ENCODE measurements at regions not wholly inside any gene's neighbourhood (a gene's known extent, or its start where the extent isn't known, plus 50 kb on each side); places are given as distances from the start of the nearest gene placed in this dataset.
"Not testable (repeated sequence)": the region's sequence is repeated elsewhere in the genome, so short reads cannot be mapped to it uniquely, and the experiment has no call there.

DNA sequence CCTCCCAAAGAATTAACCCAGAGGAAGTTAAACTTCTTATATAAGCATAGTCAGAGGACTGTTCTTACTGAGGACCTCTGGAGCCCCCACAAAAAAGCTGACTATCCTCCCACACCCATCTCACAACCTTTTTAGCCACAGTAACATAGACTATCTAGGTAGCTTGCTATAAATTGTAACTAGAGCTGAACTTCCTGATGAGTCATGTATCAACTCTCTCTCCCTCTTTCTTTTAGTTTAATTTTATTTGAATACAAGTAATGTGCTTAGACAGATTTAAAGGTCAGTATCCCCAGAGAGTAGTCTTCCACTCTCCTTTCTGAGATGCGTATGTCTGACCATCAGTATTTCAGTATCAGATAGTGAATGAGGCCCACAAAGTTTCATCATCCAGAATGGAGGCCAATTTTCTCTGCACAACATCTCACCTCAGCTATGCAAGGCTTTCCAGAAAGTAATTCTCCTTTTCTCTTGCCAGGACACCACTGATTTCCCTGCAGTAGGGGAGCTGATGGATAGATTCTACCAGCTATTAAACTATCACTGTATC is 104.0 kb upstream of the MYRIP start:
- intact Hi-C loops (cut with DNase I) = loop anchor here in 8 of 10 donors (5.0 to 10.0 kb wide), 5 partner anchors 287 to 612 kb away; no protein-coding TSS in a partner anchor
- no peaks in the 10 kb centered on the region for H3K9me3 ChIP-seq
- TF ChIP-seq, protein P1, sequence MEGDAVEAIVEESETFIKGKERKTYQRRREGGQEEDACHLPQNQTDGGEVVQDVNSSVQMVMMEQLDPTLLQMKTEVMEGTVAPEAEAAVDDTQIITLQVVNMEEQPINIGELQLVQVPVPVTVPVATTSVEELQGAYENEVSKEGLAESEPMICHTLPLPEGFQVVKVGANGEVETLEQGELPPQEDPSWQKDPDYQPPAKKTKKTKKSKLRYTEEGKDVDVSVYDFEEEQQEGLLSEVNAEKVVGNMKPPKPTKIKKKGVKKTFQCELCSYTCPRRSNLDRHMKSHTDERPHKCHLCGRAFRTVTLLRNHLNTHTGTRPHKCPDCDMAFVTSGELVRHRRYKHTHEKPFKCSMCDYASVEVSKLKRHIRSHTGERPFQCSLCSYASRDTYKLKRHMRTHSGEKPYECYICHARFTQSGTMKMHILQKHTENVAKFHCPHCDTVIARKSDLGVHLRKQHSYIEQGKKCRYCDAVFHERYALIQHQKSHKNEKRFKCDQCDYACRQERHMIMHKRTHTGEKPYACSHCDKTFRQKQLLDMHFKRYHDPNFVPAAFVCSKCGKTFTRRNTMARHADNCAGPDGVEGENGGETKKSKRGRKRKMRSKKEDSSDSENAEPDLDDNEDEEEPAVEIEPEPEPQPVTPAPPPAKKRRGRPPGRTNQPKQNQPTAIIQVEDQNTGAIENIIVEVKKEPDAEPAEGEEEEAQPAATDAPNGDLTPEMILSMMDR (IDR thresholded peaks at IDR 0.05) = no peak
- 82 to 90% methylated on average over 1 of the region's 1 CpG for WGBS, 2 donors
- no peak overlapping the region for H3K4me3 ChIP-seq
- ATAC-seq (no peak), DNase-seq (no peak)
- no peak overlapping the region for H3K27ac ChIP-seq
- no peaks in the 10 kb centered on the region for H3K27me3 ChIP-seq
- no peaks in the 10 kb centered on the region for H3K4me1 ChIP-seq
- no peaks in the 10 kb centered on the region for H3K36me3 ChIP-seq

DNA sequence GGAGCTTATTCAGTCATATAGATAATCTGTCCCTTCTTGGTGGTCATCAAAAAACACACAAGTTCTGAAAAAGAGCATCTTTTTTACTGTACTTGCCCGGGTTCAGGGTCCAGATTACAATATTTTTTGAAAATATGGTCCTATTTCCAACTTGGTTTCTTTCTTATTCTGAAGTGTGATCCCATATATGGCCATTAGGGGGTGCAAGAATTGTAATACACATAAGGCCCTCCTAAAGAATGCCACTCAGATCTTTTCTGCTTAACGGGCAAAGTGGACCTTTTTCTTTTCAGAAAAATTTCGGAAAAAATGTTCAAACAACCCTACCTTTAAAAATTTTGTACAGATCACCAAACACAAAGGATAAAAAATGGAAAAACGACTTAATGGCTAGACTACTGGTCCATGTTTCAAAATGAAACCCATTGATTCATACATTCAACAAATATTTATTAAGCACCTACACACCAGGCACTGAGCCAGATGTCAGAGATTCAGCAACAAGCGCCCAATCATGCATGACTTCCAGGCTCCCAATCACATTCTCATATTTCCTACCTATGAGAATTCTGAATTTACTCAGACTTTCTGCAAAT is 102.0 kb upstream of the MYRIP start:
- H3K27me3 ChIP-seq = no peaks in the 10 kb centered on the region
- H3K36me3 ChIP-seq = no peaks in the 10 kb centered on the region
- no peaks in the 10 kb centered on the region for H3K4me1 ChIP-seq
- no peak overlapping the region for H3K4me3 ChIP-seq
- no peak overlapping the region for H3K27ac ChIP-seq
- DNase-seq (no peak), ATAC-seq (peak in 1 of 8 donors; percentile 39)
- 15 to 17% methylated on average over 5 of the region's 5 CpGs for WGBS, 2 donors
- TF ChIP-seq, protein P1 (IDR thresholded peaks at IDR 0.05) = peak; percentile 32 to 78 (median 72)
- H3K9me3 ChIP-seq = no peaks in the 10 kb centered on the region
- intact Hi-C loops (cut with DNase I) = loop anchor here in 8 of 10 donors (2.0 to 10.0 kb wide), 6 partner anchors 285 to 610 kb away; no protein-coding TSS in a partner anchor

DNA sequence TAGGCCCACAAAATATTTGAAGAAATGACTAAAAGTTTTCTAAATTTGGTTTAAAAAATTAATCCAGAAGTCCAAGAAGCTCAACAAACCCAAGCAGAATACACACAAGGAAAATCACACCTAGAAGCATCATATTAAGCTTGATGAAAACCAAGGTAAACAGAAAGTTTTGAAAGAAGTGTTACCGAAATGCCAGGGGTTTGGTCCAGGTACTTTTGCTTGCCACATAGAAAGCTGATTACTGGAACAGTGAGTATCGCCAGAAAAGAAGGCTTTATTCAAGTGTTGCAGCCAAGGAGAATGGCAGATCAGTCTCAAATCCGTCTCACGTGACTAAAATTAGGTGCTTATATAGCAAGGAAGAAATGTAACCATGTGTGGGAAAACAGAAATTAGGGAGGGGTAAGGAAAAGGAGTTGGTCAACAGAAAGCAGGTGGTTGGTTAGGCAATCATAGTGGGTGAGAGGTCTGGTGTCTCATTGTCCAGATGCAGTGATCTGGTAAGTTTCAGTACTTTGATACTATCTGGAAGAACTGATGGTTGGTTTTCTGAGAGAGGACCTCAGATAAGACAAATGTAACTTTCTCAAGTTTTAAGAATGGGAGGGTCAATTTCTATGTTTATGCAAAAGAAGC is 96.9 kb upstream of the MYRIP start:
- no peaks in the 10 kb centered on the region for H3K9me3 ChIP-seq
- no peak overlapping the region for H3K27ac ChIP-seq
- ATAC-seq (no peak), DNase-seq (no peak)
- no peaks in the 10 kb centered on the region for H3K27me3 ChIP-seq
- TF ChIP-seq, protein P1 (IDR thresholded peaks at IDR 0.05) = no peak
- intact Hi-C loops (cut with DNase I) = loop anchor here in 2 of 10 donors (5.0 to 10.0 kb wide), 2 partner anchors 602 to 740 kb away; no protein-coding TSS in a partner anchor
- WGBS, 2 donors = 93 to 94% methylated on average over 4 of the region's 4 CpGs
- no peaks in the 10 kb centered on the region for H3K4me1 ChIP-seq
- no peak overlapping the region for H3K4me3 ChIP-seq
- H3K36me3 ChIP-seq = no peaks in the 10 kb centered on the region

- DNase-seq, H3K9me3 ChIP-seq, H3K4me1 ChIP-seq, H3K36me3 ChIP-seq, H3K4me3 ChIP-seq, H3K27ac ChIP-seq, ATAC-seq, H3K27me3 ChIP-seq: not testable (repeated sequence)
- intact Hi-C loops (cut with DNase I) = loop anchor here in 2 of 10 donors (5.0 to 10.0 kb wide), 2 partner anchors 601 to 741 kb away; no protein-coding TSS in a partner anchor
- 94 to 95% methylated on average over 19 to 24 of the region's 24 CpGs for WGBS, 2 donors
Observed at GRCh38 chr3:39713341-39713740, 96.1 kb upstream of the MYRIP start.

All from heart right ventricle (tissue), 16 donors.